ENCODE measurements at regions not wholly inside any gene's neighbourhood (a gene's known extent, or its start where the extent isn't known, plus 50 kb on each side); places are given as distances from the start of the nearest gene placed in this dataset.

DNA sequence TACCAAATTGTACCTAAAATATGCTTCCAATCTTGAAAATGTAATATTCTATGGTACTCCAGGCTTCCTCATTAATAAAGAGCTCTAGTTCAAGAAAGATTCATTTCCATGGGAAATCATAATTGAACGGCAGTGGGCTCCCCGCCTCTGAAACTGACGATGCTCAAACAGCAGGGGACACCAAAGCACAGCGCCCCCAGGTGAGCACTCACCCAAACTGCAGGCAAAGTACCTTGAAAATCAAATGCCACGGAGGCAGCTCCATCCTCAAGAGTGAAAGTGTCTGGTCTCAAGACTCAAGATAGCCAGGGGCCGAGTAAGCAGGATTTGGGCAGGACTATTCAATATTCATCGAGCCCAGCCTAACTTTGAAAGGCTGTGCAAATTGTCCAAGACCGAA lies 217.4 kb upstream of the TNRC6C start:
- WGBS, 2 experiments (ENCODE audit: extremely low coverage in 1 of 2, insufficient coverage in 1 of 2, insufficient read length in 1 of 2, insufficient replicate concordance in 2 of 2, low coverage in 1 of 2, low lambda C conversion rate in 2 of 2, missing lambda C conversion rate in 1 of 2) = 75% methylated on average over 8 of the region's 8 CpGs; no CpG with 5 or more reads in 1 of the 2 experiments
- FAIRE-seq (no peak), DNase-seq (ENCODE audit: low read depth in 1 of 2, low spot score in 2 of 2) (peak; percentile 23 to 87)
- H3K9me3 ChIP-seq (ENCODE audit: insufficient read depth in 2 of 2, low read depth in 1 of 2, low read length in 1 of 2) = peaks cover 0 to 6% of the 10 kb centered on the region in 2 experiments; a peak in 1 of 4 replicates
- H3K4me2 ChIP-seq (ENCODE audit: insufficient read depth in 1 of 2, low read depth in 2 of 2, low read length in 2 of 2) = no peak overlapping the region
- no peaks in the 10 kb centered on the region for H3K79me1 ChIP-seq (ENCODE audit: low read depth, low read length)
- H4K20me1 ChIP-seq (replicated peaks in 1 of 2; ENCODE audit: control insufficient read depth in 1 of 2, insufficient read depth in 2 of 2, low read length in 2 of 2) = no peaks in the 10 kb centered on the region
- no peak overlapping the region for H2BK5ac ChIP-seq (ENCODE audit: low read depth, low read length)
- no peak overlapping the region for H4K8ac ChIP-seq (ENCODE audit: extremely low read depth, insufficient read depth, low read length)
- H3K4me1 ChIP-seq (replicated peaks in 1 of 4; ENCODE audit: control insufficient read depth in 3 of 4, insufficient read depth in 4 of 4, low read length in 3 of 4) = peaks cover 0 to 10% (median 5%) of the 10 kb centered on the region in 4 experiments; a peak in 5 of 7 replicates
- no peak overlapping the region for H3K14ac ChIP-seq (ENCODE audit: insufficient read length)
- peaks cover 0 to 23% (median 15%) of the 10 kb centered on the region in 4 experiments; a peak in 4 of 7 replicates for H3K27me3 ChIP-seq (replicated peaks in 1 of 4; ENCODE audit: control insufficient read depth in 3 of 4, extremely low read depth in 1 of 4, insufficient read depth in 3 of 4, low read length in 3 of 4)
- no peaks in the 10 kb centered on the region for H3K79me2 ChIP-seq (ENCODE audit: control insufficient read depth in 1 of 2, insufficient read depth in 2 of 2, low read length in 2 of 2)
- POLR2A ChIA-PET (ENCODE audit: partially characterized antibody) = interaction anchor here (1.2 kb wide), 1 partner anchor 217 kb away, joined by 3 read pairs; the partner anchor contains the start of gene TNRC6C
- no peak overlapping the region for H3K9ac ChIP-seq (replicated peaks in 1 of 4; ENCODE audit: extremely low read depth in 1 of 4, low read depth in 3 of 4, low read length in 3 of 4)
- no peak overlapping the region for H3K27ac ChIP-seq (ENCODE audit: low read depth, low read length)
- H2AFZ ChIP-seq (ENCODE audit: low read length) = no peak overlapping the region
- 0 out of 2 replicates have a peak overlapping the region, but pooled peaks have one; percentile 0 for H2BK15ac ChIP-seq (ENCODE audit: low read length)
- H4K5ac ChIP-seq (ENCODE audit: insufficient read length, low read depth, low read length) = no peak overlapping the region
- H2BK20ac ChIP-seq (ENCODE audit: low read length) = no peak overlapping the region
- no peak overlapping the region; the same call in 1 of the 2 replicates for H2AK5ac ChIP-seq (ENCODE audit: low read depth, low read length)
- no peaks in the 10 kb centered on the region for H3K23me2 ChIP-seq (ENCODE audit: low read depth, low read length)
- no peak overlapping the region for H2BK12ac ChIP-seq (ENCODE audit: low read depth, low read length)
- CTCF ChIA-PET (ENCODE audit: partially characterized antibody) = interaction anchor here (0.7 to 2.1 kb wide), 43 partner anchors 8 to 365 kb away, joined by 3 to 16 read pairs (median 4); no protein-coding TSS in a partner anchor
- H4K91ac ChIP-seq (replicated peaks; ENCODE audit: insufficient read length, low read length) = no peak overlapping the region
- H3K56ac ChIP-seq (replicated peaks; ENCODE audit: insufficient read length, low read depth, low read length) = no peak overlapping the region
- H3K36me3 ChIP-seq (ENCODE audit: control insufficient read depth in 2 of 4, insufficient read depth in 4 of 4, low read length in 3 of 4) = no peaks in the 10 kb centered on the region
- H3K18ac ChIP-seq (ENCODE audit: extremely low read depth, low read length) = no peak overlapping the region
- H3K4ac ChIP-seq (replicated peaks; ENCODE audit: insufficient read length, low read depth, low read length) = no peak overlapping the region
- H2BK120ac ChIP-seq (replicated peaks; ENCODE audit: low read depth, low read length) = no peak overlapping the region
- H3K4me3 ChIP-seq (ENCODE audit: extremely low read depth in 1 of 4, insufficient read depth in 2 of 4, low read depth in 3 of 4, low read length in 4 of 4) = no peak overlapping the region
- H3K23ac ChIP-seq (ENCODE audit: insufficient read length) = no peak overlapping the region
- no peak for TF ChIP-seq POU5F1 (IDR thresholded peaks at IDR 0.05; ENCODE audit: low read depth, low read length)
- TF ChIP-seq RFX5 (IDR thresholded peaks at IDR 0.05; ENCODE audit: borderline replicate concordance, low read depth, low read length) = no peak
- no peak for TF ChIP-seq YY1 (IDR thresholded peaks at IDR 0.05; ENCODE audit: low read depth, low read length)
- TF ChIP-seq CREB1 (IDR thresholded peaks at IDR 0.05) = no peak
- no peak for TF ChIP-seq SIN3A (conservative IDR thresholded peaks at IDR 0.05 in 1 of 2, IDR thresholded peaks at IDR 0.05 in 1 of 2; ENCODE audit: low read depth in 1 of 2, low read length in 2 of 2)
- no peak for TF ChIP-seq EZH2 (IDR thresholded peaks at IDR 0.05; ENCODE audit: low read depth, low read length, severe bottlenecking)
- peak; percentile 42 to 66 for TF ChIP-seq RAD21 (IDR thresholded peaks at IDR 0.05 in 1 of 2, conservative IDR thresholded peaks at IDR 0.05 in 1 of 2; ENCODE audit: low read depth in 2 of 2, low read length in 2 of 2)
- no peak for TF ChIP-seq GABPA (IDR thresholded peaks at IDR 0.05; ENCODE audit: borderline replicate concordance, insufficient read depth, low read length)
- TF ChIP-seq, protein P1, sequence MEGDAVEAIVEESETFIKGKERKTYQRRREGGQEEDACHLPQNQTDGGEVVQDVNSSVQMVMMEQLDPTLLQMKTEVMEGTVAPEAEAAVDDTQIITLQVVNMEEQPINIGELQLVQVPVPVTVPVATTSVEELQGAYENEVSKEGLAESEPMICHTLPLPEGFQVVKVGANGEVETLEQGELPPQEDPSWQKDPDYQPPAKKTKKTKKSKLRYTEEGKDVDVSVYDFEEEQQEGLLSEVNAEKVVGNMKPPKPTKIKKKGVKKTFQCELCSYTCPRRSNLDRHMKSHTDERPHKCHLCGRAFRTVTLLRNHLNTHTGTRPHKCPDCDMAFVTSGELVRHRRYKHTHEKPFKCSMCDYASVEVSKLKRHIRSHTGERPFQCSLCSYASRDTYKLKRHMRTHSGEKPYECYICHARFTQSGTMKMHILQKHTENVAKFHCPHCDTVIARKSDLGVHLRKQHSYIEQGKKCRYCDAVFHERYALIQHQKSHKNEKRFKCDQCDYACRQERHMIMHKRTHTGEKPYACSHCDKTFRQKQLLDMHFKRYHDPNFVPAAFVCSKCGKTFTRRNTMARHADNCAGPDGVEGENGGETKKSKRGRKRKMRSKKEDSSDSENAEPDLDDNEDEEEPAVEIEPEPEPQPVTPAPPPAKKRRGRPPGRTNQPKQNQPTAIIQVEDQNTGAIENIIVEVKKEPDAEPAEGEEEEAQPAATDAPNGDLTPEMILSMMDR (IDR thresholded peaks at IDR 0.05; ENCODE audit: control extremely low read depth in 1 of 3, insufficient read depth in 1 of 3, low read depth in 1 of 3, low read length in 3 of 3) = peak; percentile 72 to 80 (median 76)
- no peak for TF ChIP-seq EP300 (IDR thresholded peaks at IDR 0.05; ENCODE audit: borderline replicate concordance in 1 of 2, low read depth in 2 of 2, low read length in 2 of 2)
